ENCODE measurements at regions not wholly inside any gene's neighbourhood (a gene's known extent, or its start where the extent isn't known, plus 50 kb on each side); places are given as distances from the start of the nearest gene placed in this dataset.
"Not testable (repeated sequence)": the region's sequence is repeated elsewhere in the genome, so short reads cannot be mapped to it uniquely, and the experiment has no call there.

GRCh38 chr6:137313928-137314855 is 95.0 kb upstream of the IFNGR1 start:
- Histone ChIP-seq H3K9ac (ENCODE audit: low read length) (no peak overlapping the region), H3K27ac (ENCODE audit: low read depth, low read length) (no peak overlapping the region), H3K4me1 (ENCODE audit: control insufficient read depth, insufficient read depth, low read length) (no peaks in the 10 kb centered on the region), H3K36me3 (ENCODE audit: control insufficient read depth, insufficient read depth, low read length) (no peaks in the 10 kb centered on the region), H3K27me3 (ENCODE audit: control insufficient read depth, insufficient read depth, low read length) (no peaks in the 10 kb centered on the region), H3K4me3 (ENCODE audit: low read length) (no peak overlapping the region)

- Histone ChIP-seq H3K4me3 (ENCODE audit: low read length) (no peak overlapping the region), H3K27ac (ENCODE audit: low read depth, low read length) (no peak overlapping the region), H3K36me3 (ENCODE audit: control insufficient read depth, insufficient read depth, low read length) (no peaks in the 10 kb centered on the region), H3K4me1 (ENCODE audit: control insufficient read depth, insufficient read depth, low read length) (no peaks in the 10 kb centered on the region), H3K9ac (ENCODE audit: low read length) (no peak overlapping the region), H3K27me3 (ENCODE audit: control insufficient read depth, insufficient read depth, low read length) (no peaks in the 10 kb centered on the region)
Observed at GRCh38 chr6:137313211-137313610, 94.0 kb upstream of the IFNGR1 start.

- no peak overlapping the region for H3K4me3 ChIP-seq (ENCODE audit: low read length)
- no peak overlapping the region for H3K9ac ChIP-seq (ENCODE audit: low read length)
- H3K36me3 ChIP-seq (ENCODE audit: control insufficient read depth, insufficient read depth, low read length) = no peaks in the 10 kb centered on the region
- no peak overlapping the region for H3K27ac ChIP-seq (ENCODE audit: low read depth, low read length)
- no peaks in the 10 kb centered on the region for H3K27me3 ChIP-seq (ENCODE audit: control insufficient read depth, insufficient read depth, low read length)
- H3K4me1 ChIP-seq (ENCODE audit: control insufficient read depth, insufficient read depth, low read length) = no peaks in the 10 kb centered on the region
Observed at GRCh38 chr6:137311940-137312339, 92.8 kb upstream of the IFNGR1 start.

GRCh38 chr6:137309078-137309762 is 90.0 kb upstream of the IFNGR1 start:
- H3K9ac ChIP-seq (ENCODE audit: low read length) = no peak overlapping the region
- H3K36me3 ChIP-seq (ENCODE audit: control insufficient read depth, insufficient read depth, low read length) = no peaks in the 10 kb centered on the region
- no peaks in the 10 kb centered on the region for H3K27me3 ChIP-seq (ENCODE audit: control insufficient read depth, insufficient read depth, low read length)
- no peaks in the 10 kb centered on the region for H3K4me1 ChIP-seq (ENCODE audit: control insufficient read depth, insufficient read depth, low read length)
- H3K27ac ChIP-seq (ENCODE audit: low read depth, low read length) = no peak overlapping the region
- H3K4me3 ChIP-seq (ENCODE audit: low read length) = no peak overlapping the region

GRCh38 chr6:137307163-137307854 is 88.1 kb upstream of the IFNGR1 start:
- Histone ChIP-seq H3K36me3 (ENCODE audit: control insufficient read depth, insufficient read depth, low read length) (no peaks in the 10 kb centered on the region), H3K27me3 (ENCODE audit: control insufficient read depth, insufficient read depth, low read length) (no peaks in the 10 kb centered on the region), H3K4me3 (ENCODE audit: low read length) (no peak overlapping the region), H3K4me1 (ENCODE audit: control insufficient read depth, insufficient read depth, low read length) (no peaks in the 10 kb centered on the region), H3K27ac (ENCODE audit: low read depth, low read length) (no peak overlapping the region), H3K9ac (ENCODE audit: low read length) (no peak overlapping the region)

- Histone ChIP-seq H3K9ac (ENCODE audit: low read length) (no peak overlapping the region), H3K27me3 (ENCODE audit: control insufficient read depth, insufficient read depth, low read length) (no peaks in the 10 kb centered on the region), H3K27ac (ENCODE audit: low read depth, low read length) (no peak overlapping the region), H3K4me3 (ENCODE audit: low read length) (no peak overlapping the region), H3K36me3 (ENCODE audit: control insufficient read depth, insufficient read depth, low read length) (no peaks in the 10 kb centered on the region), H3K4me1 (ENCODE audit: control insufficient read depth, insufficient read depth, low read length) (no peaks in the 10 kb centered on the region)
Observed at GRCh38 chr6:137305691-137306090, 86.5 kb upstream of the IFNGR1 start.

GRCh38 chr6:137304020-137304780 is 85.0 kb upstream of the IFNGR1 start:
- no peaks in the 10 kb centered on the region for H3K4me1 ChIP-seq (ENCODE audit: control insufficient read depth, insufficient read depth, low read length)
- no peak overlapping the region for H3K4me3 ChIP-seq (ENCODE audit: low read length)
- H3K9ac ChIP-seq (ENCODE audit: low read length) = no peak overlapping the region
- no peaks in the 10 kb centered on the region for H3K27me3 ChIP-seq (ENCODE audit: control insufficient read depth, insufficient read depth, low read length)
- no peaks in the 10 kb centered on the region for H3K36me3 ChIP-seq (ENCODE audit: control insufficient read depth, insufficient read depth, low read length)
- H3K27ac ChIP-seq (ENCODE audit: low read depth, low read length) = no peak overlapping the region

GRCh38 chr6:137303441-137303840 is 84.3 kb upstream of the IFNGR1 start:
- Histone ChIP-seq H3K27me3 (ENCODE audit: control insufficient read depth, insufficient read depth, low read length) (no peaks in the 10 kb centered on the region), H3K36me3 (ENCODE audit: control insufficient read depth, insufficient read depth, low read length) (no peaks in the 10 kb centered on the region), H3K4me1 (ENCODE audit: control insufficient read depth, insufficient read depth, low read length) (no peaks in the 10 kb centered on the region), H3K9ac (ENCODE audit: low read length) (no peak overlapping the region), H3K4me3 (ENCODE audit: low read length) (no peak overlapping the region), H3K27ac (ENCODE audit: low read depth, low read length) (no peak overlapping the region)

- no peak overlapping the region for H3K4me3 ChIP-seq (ENCODE audit: low read length)
- no peaks in the 10 kb centered on the region for H3K27me3 ChIP-seq (ENCODE audit: control insufficient read depth, insufficient read depth, low read length)
- H3K27ac ChIP-seq (ENCODE audit: low read depth, low read length) = no peak overlapping the region
- no peaks in the 10 kb centered on the region for H3K4me1 ChIP-seq (ENCODE audit: control insufficient read depth, insufficient read depth, low read length)
- H3K9ac ChIP-seq (ENCODE audit: low read length) = no peak overlapping the region
- H3K36me3 ChIP-seq (ENCODE audit: control insufficient read depth, insufficient read depth, low read length) = no peaks in the 10 kb centered on the region
Observed at GRCh38 chr6:137299681-137300080, 80.5 kb upstream of the IFNGR1 start.

GRCh38 chr6:137297887-137298286 is 78.7 kb upstream of the IFNGR1 start:
- no peak overlapping the region for H3K27ac ChIP-seq (ENCODE audit: low read depth, low read length)

GRCh38 chr6:137292326-137292725 is 73.1 kb upstream of the IFNGR1 start:
- not testable (repeated sequence) for H3K4me1 ChIP-seq (ENCODE audit: control insufficient read depth, insufficient read depth, low read length); H3K4me3 ChIP-seq (ENCODE audit: low read length); H3K27me3 ChIP-seq (ENCODE audit: control insufficient read depth, insufficient read depth, low read length); H3K36me3 ChIP-seq (ENCODE audit: control insufficient read depth, insufficient read depth, low read length); H3K9ac ChIP-seq (ENCODE audit: low read length); H3K27ac ChIP-seq (ENCODE audit: low read depth, low read length)

More at GRCh38 chr6:137297887-137298286, 78.7 kb upstream of the IFNGR1 start:
- H3K4me1 ChIP-seq (ENCODE audit: control insufficient read depth, insufficient read depth, low read length) = no peaks in the 10 kb centered on the region
- H3K36me3 ChIP-seq (ENCODE audit: control insufficient read depth, insufficient read depth, low read length) = no peaks in the 10 kb centered on the region
- H3K9ac ChIP-seq (ENCODE audit: low read length) = no peak overlapping the region
- H3K27me3 ChIP-seq (ENCODE audit: control insufficient read depth, insufficient read depth, low read length) = no peaks in the 10 kb centered on the region
- H3K4me3 ChIP-seq (ENCODE audit: low read length) = no peak overlapping the region

- Histone ChIP-seq H3K4me3 (ENCODE audit: low read length) (no peak overlapping the region), H3K36me3 (ENCODE audit: control insufficient read depth, insufficient read depth, low read length) (no peaks in the 10 kb centered on the region), H3K4me1 (ENCODE audit: control insufficient read depth, insufficient read depth, low read length) (no peaks in the 10 kb centered on the region), H3K27ac (ENCODE audit: low read depth, low read length) (no peak overlapping the region), H3K27me3 (ENCODE audit: control insufficient read depth, insufficient read depth, low read length) (no peaks in the 10 kb centered on the region), H3K9ac (ENCODE audit: low read length) (no peak overlapping the region)
Observed at GRCh38 chr6:137291441-137291840, 72.3 kb upstream of the IFNGR1 start.
